GM10248 (cell line): ENCODE measurements at regions not wholly inside any gene's neighbourhood (a gene's known extent, or its start where the extent isn't known, plus 50 kb on each side); places are given as distances from the start of the nearest gene placed in this dataset.

Experiments
- CTCF ChIA-PET: fragments of 300-600 bp; sonication (Branson Sonifier 250); formaldehyde crosslinking; extraction: SDS; loops from one replicate; lab custom pipeline; 2021; ENCODE audit warnings: antibody characterized with exemption; lab: Yijun Ruan, JAX
- POLR2A ChIA-PET: fragments of 350-650 bp; sonication (Branson Sonifier 250); formaldehyde crosslinking; extraction: SDS; loops from one replicate; lab custom pipeline; 2020; ENCODE audit warnings: antibody characterized with exemption; lab: Yijun Ruan, JAX
- DNase-seq: peaks from one replicate; pipeline ENCODE4 v3.0.0; 2012; ENCODE audit errors: extremely low spot score
- TF ChIP-seq, protein P1 (sequence below): IDR thresholded peaks from 2 replicates; pipeline ENCODE4 v1.5.1; 2012; ENCODE audit warnings: mild to moderate bottlenecking, low read depth; ENCODE audit errors: extremely low read depth, missing control alignments, control extremely low read depth

- CTCF ChIA-PET, result interaction anchor here (1.0 to 1.3 kb wide), 2 partner anchors 11 kb away, joined by 3 to 4 read pairs; no protein-coding TSS in a partner anchor
Measured at GRCh38 chr20:52838510-52839241, 133.5 kb upstream of the TSHZ2 start.

GRCh38 chr20:52837378-52837777 is 134.8 kb upstream of the TSHZ2 start:
- no peak for DNase-seq
- TF ChIP-seq, protein P1, sequence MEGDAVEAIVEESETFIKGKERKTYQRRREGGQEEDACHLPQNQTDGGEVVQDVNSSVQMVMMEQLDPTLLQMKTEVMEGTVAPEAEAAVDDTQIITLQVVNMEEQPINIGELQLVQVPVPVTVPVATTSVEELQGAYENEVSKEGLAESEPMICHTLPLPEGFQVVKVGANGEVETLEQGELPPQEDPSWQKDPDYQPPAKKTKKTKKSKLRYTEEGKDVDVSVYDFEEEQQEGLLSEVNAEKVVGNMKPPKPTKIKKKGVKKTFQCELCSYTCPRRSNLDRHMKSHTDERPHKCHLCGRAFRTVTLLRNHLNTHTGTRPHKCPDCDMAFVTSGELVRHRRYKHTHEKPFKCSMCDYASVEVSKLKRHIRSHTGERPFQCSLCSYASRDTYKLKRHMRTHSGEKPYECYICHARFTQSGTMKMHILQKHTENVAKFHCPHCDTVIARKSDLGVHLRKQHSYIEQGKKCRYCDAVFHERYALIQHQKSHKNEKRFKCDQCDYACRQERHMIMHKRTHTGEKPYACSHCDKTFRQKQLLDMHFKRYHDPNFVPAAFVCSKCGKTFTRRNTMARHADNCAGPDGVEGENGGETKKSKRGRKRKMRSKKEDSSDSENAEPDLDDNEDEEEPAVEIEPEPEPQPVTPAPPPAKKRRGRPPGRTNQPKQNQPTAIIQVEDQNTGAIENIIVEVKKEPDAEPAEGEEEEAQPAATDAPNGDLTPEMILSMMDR, result no peak
- ChIA-PET CTCF (interaction anchor here (1.2 kb wide), 1 partner anchor 15 kb away, joined by 3 read pairs; no protein-coding TSS in a partner anchor), POLR2A (interaction anchor here (0.7 kb wide), 1 partner anchor 73 kb away, joined by 4 read pairs; no protein-coding TSS in a partner anchor)

More at GRCh38 chr20:52838510-52839241, 133.5 kb upstream of the TSHZ2 start:
- TF ChIP-seq, protein P1, result no peak
- no peak for DNase-seq
- POLR2A ChIA-PET, result no interaction called here

DNA sequence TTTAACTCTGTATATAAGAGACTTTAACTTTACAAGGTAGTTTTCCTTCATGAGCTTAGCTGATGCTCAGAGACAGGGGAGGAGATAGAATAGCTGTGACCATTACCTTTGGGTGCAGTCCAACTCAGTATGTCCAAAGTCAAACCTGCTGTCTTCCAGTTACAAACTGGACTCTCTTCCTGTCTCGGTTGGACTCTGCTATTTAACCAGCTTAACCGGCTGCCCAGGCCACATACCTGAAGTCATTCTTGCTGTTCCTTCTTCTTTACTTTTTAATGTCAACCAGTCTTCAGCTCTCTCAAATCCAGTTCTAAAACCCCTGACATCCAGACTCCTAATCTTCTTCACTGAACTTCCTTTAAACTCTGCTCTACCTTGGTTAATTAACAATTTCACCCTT is 138.3 kb upstream of the TSHZ2 start:
- CTCF ChIA-PET, result no interaction called here
- DNase-seq, result no peak
- TF ChIP-seq, protein P1, result no peak
- POLR2A ChIA-PET, result no interaction called here

GRCh38 chr20:52832151-52832774 is 139.9 kb upstream of the TSHZ2 start:
- TF ChIP-seq, protein P1, result no peak
- DNase-seq, result no peak
- ChIA-PET POLR2A (no interaction called here), CTCF (no interaction called here)

DNA sequence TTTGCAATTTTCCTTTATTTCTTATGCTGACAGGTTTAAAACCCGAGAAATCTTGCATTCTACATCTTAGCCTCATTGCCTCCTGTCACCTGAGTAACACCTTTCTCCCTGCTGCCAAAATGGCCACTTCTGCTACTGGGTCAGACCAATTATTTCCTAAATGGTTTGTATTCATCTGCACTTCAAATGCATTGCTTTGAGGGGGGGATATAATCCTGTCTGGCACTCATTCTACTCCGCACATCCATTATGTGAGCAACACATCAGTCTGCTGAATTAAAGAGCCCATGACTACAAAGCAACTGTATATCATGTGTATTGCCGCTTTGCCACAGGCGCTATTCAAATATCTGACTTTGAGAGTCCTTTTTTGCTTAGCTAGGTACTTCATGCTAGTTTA is 141.6 kb upstream of the TSHZ2 start:
- TF ChIP-seq, protein P1, result no peak
- ChIA-PET CTCF (no interaction called here), POLR2A (no interaction called here)
- no peak for DNase-seq

GRCh38 chr20:52829111-52829510 is 143.0 kb upstream of the TSHZ2 start:
- TF ChIP-seq, protein P1, result no peak
- DNase-seq, result no peak
- POLR2A ChIA-PET, result no interaction called here
- CTCF ChIA-PET, result no interaction called here
